Mesenchymal stem cell (in vitro differentiated cells and primary cell): ENCODE measurements at regions not wholly inside any gene's neighbourhood (a gene's known extent, or its start where the extent isn't known, plus 50 kb on each side); places are given as distances from the start of the nearest gene placed in this dataset.

Experiments used
- DNase-seq: peaks from one replicate; pipeline ENCODE4 v3.0.0-alpha.2; 2013
- H2AFZ ChIP-seq: one replicate; pipeline ENCODE4 v1.6.1; 2013; ENCODE audit warnings: low read depth, mild to moderate bottlenecking, control low read depth, inconsistent platforms, low read length, moderate library complexity
- H2AK5ac ChIP-seq: 2 replicates; pipeline ENCODE4 v1.6.1; 2013; ENCODE audit warnings: low read length, moderate library complexity, mild to moderate bottlenecking, inconsistent platforms; ENCODE audit not compliant: severe bottlenecking
- H2BK120ac ChIP-seq: one replicate; pipeline ENCODE4 v1.6.1; 2013; ENCODE audit warnings: low read depth, mild to moderate bottlenecking, inconsistent platforms, low read length, moderate library complexity
- H2BK12ac ChIP-seq, 2 experiments: one replicate each; pipeline ENCODE4 v1.6.1; 2013; ENCODE audit warnings: inconsistent platforms in 2 of 2, low read length in 2 of 2, mild to moderate bottlenecking in 2 of 2, moderate library complexity in 2 of 2, control low read depth in 1 of 2
- H2BK15ac ChIP-seq: one replicate; pipeline ENCODE4 v1.6.1; 2013; ENCODE audit warnings: mild to moderate bottlenecking, low read depth, inconsistent platforms; ENCODE audit not compliant: poor library complexity, severe bottlenecking
- H2BK5ac ChIP-seq: 2 replicates; pipeline ENCODE4 v1.6.1; 2013; ENCODE audit warnings: low read depth, mild to moderate bottlenecking, low read length, control low read depth, inconsistent platforms; ENCODE audit not compliant: poor library complexity, severe bottlenecking
- H3K14ac ChIP-seq, 2 experiments: one replicate each; pipeline ENCODE4 v1.6.1; 2013; ENCODE audit warnings: inconsistent platforms in 2 of 2, low read length in 2 of 2, control low read depth in 1 of 2, mild to moderate bottlenecking in 1 of 2, moderate library complexity in 1 of 2
- H3K18ac ChIP-seq, 2 experiments: one replicate each; pipeline ENCODE4 v1.6.1; 2013; ENCODE audit warnings: inconsistent platforms in 2 of 2, low read length in 2 of 2, control low read depth in 1 of 2, low read depth in 1 of 2, mild to moderate bottlenecking in 1 of 2
- H3K23ac ChIP-seq, 2 experiments: one replicate each; pipeline ENCODE4 v1.6.1; 2013; ENCODE audit warnings: inconsistent platforms in 2 of 2, low read length in 2 of 2, mild to moderate bottlenecking in 2 of 2, moderate library complexity in 2 of 2, control low read depth in 1 of 2
- H3K27ac ChIP-seq: 2 replicates; pipeline ENCODE4 v1.5.1; 2013; ENCODE audit warnings: mild to moderate bottlenecking, moderate library complexity, low read length, control low read depth, inconsistent platforms; ENCODE audit not compliant: poor library complexity, severe bottlenecking
- H3K27me3 ChIP-seq, 2 experiments: 2 replicates each; pipeline versions ENCODE4 v1.6.1 to v1.7.0; 2013; ENCODE audit warnings: low read length in 2 of 2, mild to moderate bottlenecking in 2 of 2, moderate library complexity in 2 of 2, control low read depth in 1 of 2, inconsistent platforms in 1 of 2; ENCODE audit not compliant: control insufficient read depth in 1 of 2, insufficient read depth in 1 of 2
- H3K36me3 ChIP-seq, 2 experiments: 2 replicates each; pipeline versions ENCODE4 v1.6.1 to v1.7.0; 2013; ENCODE audit warnings: low read length in 2 of 2, control low read depth in 1 of 2, inconsistent platforms in 1 of 2, low read depth in 1 of 2, mild to moderate bottlenecking in 1 of 2; ENCODE audit not compliant: insufficient read depth in 2 of 2, control insufficient read depth in 1 of 2
- H3K4ac ChIP-seq, 2 experiments: one replicate each; pipeline ENCODE4 v1.6.1; 2013; ENCODE audit warnings: inconsistent platforms in 2 of 2, low read length in 2 of 2, mild to moderate bottlenecking in 2 of 2, moderate library complexity in 2 of 2, control low read depth in 1 of 2, low read depth in 1 of 2
- H3K4me1 ChIP-seq: 2 replicates; pipeline ENCODE4 v1.6.1; 2013; ENCODE audit warnings: low read depth, low read length, control low read depth; ENCODE audit not compliant: control insufficient read depth, insufficient read depth
- H3K4me2 ChIP-seq: 2 replicates; pipeline ENCODE4 v1.6.1; 2013; ENCODE audit warnings: low read length, mild to moderate bottlenecking, inconsistent platforms; ENCODE audit not compliant: poor library complexity, severe bottlenecking
- H3K4me3 ChIP-seq, 2 experiments: 2 replicates each; pipeline versions ENCODE4 v1.5.1 to v1.7.0; 2013; ENCODE audit warnings: low read length in 2 of 2, mild to moderate bottlenecking in 2 of 2, control low read depth in 1 of 2, low read depth in 1 of 2; ENCODE audit not compliant: insufficient read depth in 1 of 2
- H3K79me1 ChIP-seq: replicated peaks from 2 replicates; pipeline ENCODE4 v1.6.1; 2013; ENCODE audit warnings: mild to moderate bottlenecking, control low read depth, low read length, inconsistent platforms; ENCODE audit not compliant: poor library complexity, severe bottlenecking
- H3K9ac ChIP-seq: 2 replicates; pipeline ENCODE4 v1.7.0; 2013; ENCODE audit warnings: mild to moderate bottlenecking, low read length, moderate library complexity
- H3K9me3 ChIP-seq: 2 replicates; pipeline ENCODE4 v1.7.0; 2013; ENCODE audit warnings: mild to moderate bottlenecking, low read length; ENCODE audit not compliant: control insufficient read depth
- H4K8ac ChIP-seq: one replicate; pipeline ENCODE4 v1.6.1; 2013; ENCODE audit warnings: inconsistent platforms, mild to moderate bottlenecking, low read length, moderate library complexity
- H4K91ac ChIP-seq: one replicate; pipeline ENCODE4 v1.6.1; 2013; ENCODE audit warnings: mild to moderate bottlenecking, low read length, inconsistent platforms
- WGBS: methylation state at CpG from one replicate; pipeline ENCODE4 v1.1.7; 2013; ENCODE audit warnings: mixed read lengths; 5-methylcytosine and 5-hydroxymethylcytosine counted together

- Histone ChIP-seq H2AFZ (no peak overlapping the region), H3K4me1 (no peaks in the 10 kb centered on the region), H3K27me3 (no peaks in the 10 kb centered on the region), H3K36me3 (no peaks in the 10 kb centered on the region), H3K18ac (no peak overlapping the region), H3K23ac (no peak overlapping the region), H3K14ac (no peak overlapping the region), H2BK15ac (no peak overlapping the region), H3K9me3 (no peaks in the 10 kb centered on the region), H3K4me3 (no peak overlapping the region), H2BK5ac (no peak overlapping the region), H2BK120ac (no peak overlapping the region), H3K79me1 (no peaks in the 10 kb centered on the region), H2AK5ac (no peak overlapping the region), H2BK12ac (no peak overlapping the region), H3K4me2 (no peak overlapping the region), H3K4ac (no peak overlapping the region), H3K27ac (no peak overlapping the region), H3K9ac (no peak overlapping the region), H4K8ac (no peak overlapping the region), H4K91ac (no peak overlapping the region)
- WGBS: 67% methylated on average over 3 of the region's 5 CpGs
- no peak for DNase-seq
Observed at GRCh38 chr4:30461218-30461617, 259.0 kb upstream of the PCDH7 start.

GRCh38 chr4:30462445-30463090 is 257.6 kb upstream of the PCDH7 start:
- 100% methylated on average over 1 of the region's 6 CpGs for WGBS
- Histone ChIP-seq H2BK15ac (no peak overlapping the region), H2BK12ac (no peak overlapping the region), H3K4ac (no peak overlapping the region), H3K27ac (no peak overlapping the region), H3K36me3 (no peaks in the 10 kb centered on the region), H3K4me2 (no peak overlapping the region), H4K8ac (no peak overlapping the region), H3K9ac (no peak overlapping the region), H2AFZ (no peak overlapping the region), H3K79me1 (no peaks in the 10 kb centered on the region), H2BK120ac (no peak overlapping the region), H2BK5ac (no peak overlapping the region), H3K4me3 (no peak overlapping the region), H3K23ac (no peak overlapping the region), H3K18ac (no peak overlapping the region), H4K91ac (no peak overlapping the region), H3K4me1 (no peaks in the 10 kb centered on the region), H3K27me3 (no peaks in the 10 kb centered on the region), H2AK5ac (no peak overlapping the region), H3K9me3 (no peaks in the 10 kb centered on the region), H3K14ac (no peak overlapping the region)
- DNase-seq: no peak

DNA sequence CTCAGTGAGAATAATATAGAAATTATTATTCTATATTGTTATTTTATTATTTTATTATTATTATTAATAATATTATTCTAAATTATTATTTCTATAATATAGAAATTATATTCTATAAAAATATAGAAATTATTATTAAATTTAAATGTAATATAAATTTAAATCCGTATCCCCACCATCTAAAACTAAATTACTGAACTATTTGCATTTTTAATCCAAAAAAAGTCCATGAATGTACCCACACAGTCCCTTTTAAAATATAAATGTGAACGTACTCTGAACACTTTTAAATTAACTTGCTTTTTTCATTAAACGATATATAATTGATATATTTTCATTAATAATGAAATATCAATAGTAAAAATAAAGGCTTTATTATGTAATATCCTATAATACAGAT is 248.3 kb upstream of the PCDH7 start:
- Histone ChIP-seq H3K18ac (no peak overlapping the region), H4K91ac (no peak overlapping the region), H3K79me1 (no peaks in the 10 kb centered on the region), H3K9ac (no peak overlapping the region), H3K27me3 (no peaks in the 10 kb centered on the region), H3K9me3 (no peaks in the 10 kb centered on the region), H3K4me2 (no peak overlapping the region), H2BK15ac (no peak overlapping the region), H2AK5ac (no peak overlapping the region), H2BK5ac (no peak overlapping the region), H2BK12ac (no peak overlapping the region), H2BK120ac (no peak overlapping the region), H3K4me3 (no peak overlapping the region), H3K4ac (no peak overlapping the region), H3K14ac (no peak overlapping the region), H2AFZ (no peak overlapping the region), H3K23ac (no peak overlapping the region), H4K8ac (no peak overlapping the region), H3K27ac (no peak overlapping the region), H3K36me3 (no peaks in the 10 kb centered on the region), H3K4me1 (no peaks in the 10 kb centered on the region)
- WGBS: 78% methylated on average over 1 of the region's 3 CpGs
- DNase-seq: no peak

GRCh38 chr4:30473225-30473624 is 246.9 kb upstream of the PCDH7 start:
- H3K4me3 ChIP-seq: no peak overlapping the region
- H3K18ac ChIP-seq: no peak overlapping the region
- no peak overlapping the region for H4K8ac ChIP-seq
- H3K4me2 ChIP-seq: no peak overlapping the region
- H3K79me1 ChIP-seq: no peaks in the 10 kb centered on the region
- H3K36me3 ChIP-seq: no peaks in the 10 kb centered on the region
- H3K9me3 ChIP-seq: no peaks in the 10 kb centered on the region
- no peaks in the 10 kb centered on the region for H3K27me3 ChIP-seq
- H4K91ac ChIP-seq: no peak overlapping the region
- no peak overlapping the region for H2BK5ac ChIP-seq
- H3K14ac ChIP-seq: no peak overlapping the region
- H2BK12ac ChIP-seq: no peak overlapping the region
- H2AFZ ChIP-seq: no peak overlapping the region
- no peak overlapping the region for H2BK15ac ChIP-seq
- H3K9ac ChIP-seq: no peak overlapping the region
- DNase-seq: no peak
- H2AK5ac ChIP-seq: no peak overlapping the region
- H3K4me1 ChIP-seq: no peaks in the 10 kb centered on the region
- no CpG with 5 or more reads among the region's 2 CpGs for WGBS
- H2BK120ac ChIP-seq: no peak overlapping the region
- no peak overlapping the region for H3K4ac ChIP-seq
- no peak overlapping the region for H3K23ac ChIP-seq
- H3K27ac ChIP-seq: no peak overlapping the region
